CD4-positive, alpha-beta T cell (primary cell): ENCODE measurements at regions not wholly inside any gene's neighbourhood (a gene's known extent, or its start where the extent isn't known, plus 50 kb on each side); places are given as distances from the start of the nearest gene placed in this dataset.

Experiments used
- ATAC-seq: fragments of 200-7000 bp; cut with Tn5 transposase; one replicate; pipeline ENCODE4 v1.10.0; 2022; ENCODE audit warnings: mild to moderate bottlenecking; ENCODE audit not compliant: poor library complexity
- CTCF ChIA-PET: fragments of 350-600 bp; sonication (Branson Sonifier 250); formaldehyde crosslinking; loops from one replicate; lab custom pipeline; 2021; ENCODE audit warnings: antibody characterized with exemption, inconsistent platforms; lab: Charles Lee
- POLR2A ChIA-PET: fragments of 350-600 bp; sonication (Branson Sonifier 250); formaldehyde crosslinking; loops from one replicate; lab custom pipeline; 2021; ENCODE audit warnings: antibody characterized with exemption, inconsistent platforms; lab: Charles Lee
- DNase-seq, 14 experiments: peaks; one replicate each; pipeline ENCODE4 v3.0.0-alpha.2; 2013 to 2020; ENCODE audit warnings: mixed read lengths in 2 of 14
- H3K27ac ChIP-seq, 2 donors: one replicate each; pipeline versions ENCODE4 v1.5.1 to v1.7.0; 2013; ENCODE audit warnings: low read length in 2 of 2, low read depth in 1 of 2, mild to moderate bottlenecking in 1 of 2
- H3K27me3 ChIP-seq, 2 experiments: 1 replicate in 1 of 2; 2 replicates in 1 of 2; pipeline versions ENCODE4 v1.6.1 to v1.7.0; 2013; ENCODE audit warnings: low read length in 2 of 2, control low read depth in 1 of 2, mild to moderate bottlenecking in 1 of 2, moderate library complexity in 1 of 2; ENCODE audit not compliant: insufficient read depth in 2 of 2, control insufficient read depth in 1 of 2
- H3K36me3 ChIP-seq: one replicate; pipeline ENCODE4 v1.6.1; 2013; ENCODE audit warnings: low read length, control low read depth; ENCODE audit not compliant: insufficient read depth
- H3K4me1 ChIP-seq: one replicate; pipeline ENCODE4 v1.6.1; 2013; ENCODE audit warnings: low read length, control low read depth; ENCODE audit not compliant: insufficient read depth
- H3K4me3 ChIP-seq: one replicate; pipeline ENCODE4 v1.5.1; 2013; ENCODE audit warnings: mild to moderate bottlenecking, low read length, moderate library complexity
- H3K9me3 ChIP-seq, 2 experiments: 1 replicate in 1 of 2; 2 replicates in 1 of 2; pipeline versions ENCODE4 v1.6.1 to v1.7.0; 2013; ENCODE audit warnings: low read length in 2 of 2, mild to moderate bottlenecking in 2 of 2, control low read depth in 1 of 2, moderate library complexity in 1 of 2; ENCODE audit not compliant: control insufficient read depth in 1 of 2, insufficient read depth in 1 of 2
- H3K27ac Mint-ChIP-seq: one replicate; pipeline ENCODE4 v1.8.0; 2020; ENCODE audit warnings: mixed read lengths
- H3K27me3 Mint-ChIP-seq: one replicate; pipeline ENCODE4 v1.8.0; 2021; ENCODE audit warnings: mixed read lengths
- H3K36me3 Mint-ChIP-seq: one replicate; pipeline ENCODE4 v1.8.0; 2021; ENCODE audit warnings: low read depth, mixed read lengths
- H3K4me1 Mint-ChIP-seq: one replicate; pipeline ENCODE4 v1.8.0; 2021; ENCODE audit warnings: low read depth, mixed read lengths
- H3K4me3 Mint-ChIP-seq: one replicate; pipeline ENCODE4 v1.8.0; 2020; ENCODE audit warnings: mild to moderate bottlenecking, mixed read lengths
- H3K9me3 Mint-ChIP-seq: one replicate; pipeline ENCODE4 v1.8.0; 2020; ENCODE audit warnings: mixed read lengths
- CTCF ChIP-seq: fragments of 200-600 bp; IDR thresholded peaks from one replicate; pipeline ENCODE4 v1.8.0; 2022; ENCODE audit warnings: antibody characterized with exemption, mild to moderate bottlenecking
- intact Hi-C, 2 experiments: fragments of 100-400 bp; cut with DNase I in 1 of 2; cut with micrococcal nuclease in 1 of 2; formaldehyde crosslinking; loops; one replicate each; pipeline versions ENCODE4 v1.15.1 to v1.9.0; 2023 to 2025; cut with DNase I, micrococcal nuclease

DNA sequence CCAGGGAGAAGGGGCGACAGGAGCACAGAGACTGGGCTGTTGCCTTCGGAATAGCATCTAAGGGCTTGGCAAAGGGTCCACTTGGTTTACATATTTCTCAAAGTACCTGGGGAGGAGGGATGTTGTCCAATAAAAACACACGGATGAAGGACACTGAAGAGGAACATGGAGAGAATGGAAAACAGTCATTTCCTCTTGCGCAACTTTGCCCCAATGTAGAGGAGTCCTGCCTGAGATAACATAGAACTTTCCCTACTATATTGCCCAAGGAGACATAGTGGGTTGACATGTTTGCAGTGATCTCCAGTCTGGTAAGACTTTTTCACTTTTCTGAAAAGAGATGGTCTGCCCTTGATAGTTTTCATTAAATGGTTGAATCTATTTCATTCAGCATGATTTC is 468.8 kb upstream of the SUCLG2 start:
- Histone ChIP-seq H3K4me1 (no peaks in the 10 kb centered on the region), H3K27me3 (no peaks in the 10 kb centered on the region), H3K36me3 (no peaks in the 10 kb centered on the region), H3K27ac (no peak overlapping the region), H3K4me3 (no peak overlapping the region), H3K9me3 (no peaks in the 10 kb centered on the region)
- no peaks in the 10 kb centered on the region for H3K9me3 Mint-ChIP-seq
- no peak for TF ChIP-seq CTCF
- ChIA-PET POLR2A (no interaction called here), CTCF (no interaction called here)
- ATAC-seq (no peak), DNase-seq (no peak)
- peaks cover 5% of the 10 kb centered on the region for H3K4me1 Mint-ChIP-seq
- H3K27me3 Mint-ChIP-seq = no peaks in the 10 kb centered on the region
- H3K4me3 Mint-ChIP-seq = no peak overlapping the region
- no peak overlapping the region for H3K27ac Mint-ChIP-seq
- intact Hi-C loops = no loop called here
- no peaks in the 10 kb centered on the region for H3K36me3 Mint-ChIP-seq

- intact Hi-C loops = no loop called here
- DNase-seq (no peak), ATAC-seq (no peak)
- no peaks in the 10 kb centered on the region for H3K27me3 Mint-ChIP-seq
- H3K4me1 ChIP-seq = no peaks in the 10 kb centered on the region
- H3K4me3 ChIP-seq = no peak overlapping the region
- POLR2A ChIA-PET = no interaction called here
- CTCF ChIA-PET = interaction anchor here (0.6 kb wide), 1 partner anchor 223 kb away, joined by 3 read pairs; no protein-coding TSS in a partner anchor
- no peaks in the 10 kb centered on the region for H3K9me3 Mint-ChIP-seq
- no peaks in the 10 kb centered on the region for H3K36me3 ChIP-seq
- no peak overlapping the region for H3K27ac Mint-ChIP-seq
- peaks cover 5% of the 10 kb centered on the region for H3K4me1 Mint-ChIP-seq
- no peaks in the 10 kb centered on the region for H3K27me3 ChIP-seq
- H3K27ac ChIP-seq = no peak overlapping the region
- H3K36me3 Mint-ChIP-seq = no peaks in the 10 kb centered on the region
- H3K9me3 ChIP-seq = no peaks in the 10 kb centered on the region
- no peak for TF ChIP-seq CTCF
- H3K4me3 Mint-ChIP-seq = no peak overlapping the region
These were observed 466.9 kb upstream of the SUCLG2 start for GRCh38 chr3:68121287-68121686.

DNA sequence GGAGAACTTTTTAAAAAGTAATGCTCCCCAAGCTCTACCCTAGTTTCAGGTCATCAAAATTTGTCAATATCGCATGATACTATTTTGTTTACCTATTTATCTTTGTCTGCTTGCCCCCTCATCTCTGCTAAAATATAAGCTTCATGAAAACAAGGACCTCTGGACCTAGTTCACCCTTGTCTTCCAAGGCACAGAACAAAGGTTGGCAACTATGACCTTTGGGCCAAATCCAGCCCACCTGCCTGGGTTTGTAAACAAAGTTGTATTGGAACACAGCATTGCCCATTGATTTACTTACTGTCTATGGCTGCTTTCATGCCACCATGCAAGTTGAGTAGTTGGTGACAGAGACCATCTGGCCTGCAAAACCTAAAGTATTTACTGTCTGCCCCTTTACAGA is 462.2 kb upstream of the SUCLG2 start:
- no peaks in the 10 kb centered on the region for H3K4me1 Mint-ChIP-seq
- H3K27ac Mint-ChIP-seq = no peak overlapping the region
- Histone ChIP-seq H3K4me3 (no peak overlapping the region), H3K36me3 (no peaks in the 10 kb centered on the region), H3K27ac (no peak overlapping the region), H3K9me3 (no peaks in the 10 kb centered on the region), H3K4me1 (no peaks in the 10 kb centered on the region), H3K27me3 (no peaks in the 10 kb centered on the region)
- ChIA-PET CTCF (no interaction called here), POLR2A (no interaction called here)
- H3K36me3 Mint-ChIP-seq = no peaks in the 10 kb centered on the region
- intact Hi-C loops = no loop called here
- no peaks in the 10 kb centered on the region for H3K27me3 Mint-ChIP-seq
- ATAC-seq = no peak
- no peak overlapping the region for H3K4me3 Mint-ChIP-seq
- no peak for TF ChIP-seq CTCF
- DNase-seq = no peak
- H3K9me3 Mint-ChIP-seq = peaks cover 3% of the 10 kb centered on the region
